HUES6 (cell line): ENCODE measurements at regions not wholly inside any gene's neighbourhood (a gene's known extent, or its start where the extent isn't known, plus 50 kb on each side); places are given as distances from the start of the nearest gene placed in this dataset.
"Not testable (repeated sequence)": the region's sequence is repeated elsewhere in the genome, so short reads cannot be mapped to it uniquely, and the experiment has no call there.

ENCODE experiments used
- H3K27ac ChIP-seq: 2 replicates; pipeline ENCODE4 v1.7.0; 2013; ENCODE audit warnings: low read depth, mild to moderate bottlenecking, low read length, inconsistent platforms
- H3K27me3 ChIP-seq: 2 replicates; pipeline ENCODE4 v1.6.1; 2013; ENCODE audit warnings: low read length; ENCODE audit not compliant: control insufficient read depth, insufficient read depth
- H3K36me3 ChIP-seq: 2 replicates; pipeline ENCODE4 v1.6.1; 2013; ENCODE audit warnings: low read length; ENCODE audit not compliant: control insufficient read depth, insufficient read depth
- H3K4me1 ChIP-seq: 2 replicates; pipeline ENCODE4 v1.6.1; 2013; ENCODE audit warnings: low read length; ENCODE audit not compliant: control insufficient read depth, insufficient read depth
- H3K4me3 ChIP-seq: 2 replicates; pipeline ENCODE4 v1.5.1; 2013; ENCODE audit warnings: low read depth, low read length
- H3K9ac ChIP-seq: one replicate; pipeline ENCODE4 v1.6.1; 2013; ENCODE audit warnings: mild to moderate bottlenecking, low read length
- H3K9me3 ChIP-seq: 2 replicates; pipeline ENCODE4 v1.6.1; 2013; ENCODE audit warnings: low read depth, low read length; ENCODE audit not compliant: control insufficient read depth, insufficient read depth

- H3K4me3 ChIP-seq, result no peak overlapping the region
- no peaks in the 10 kb centered on the region for H3K36me3 ChIP-seq
- H3K9ac ChIP-seq, result no peak overlapping the region
- H3K27ac ChIP-seq, result no peak overlapping the region
- no peaks in the 10 kb centered on the region for H3K27me3 ChIP-seq
- H3K4me1 ChIP-seq, result no peaks in the 10 kb centered on the region
- no peaks in the 10 kb centered on the region for H3K9me3 ChIP-seq
Observed at GRCh38 chr6:74510878-74511277, 695.0 kb downstream of the COL12A1 start.

DNA sequence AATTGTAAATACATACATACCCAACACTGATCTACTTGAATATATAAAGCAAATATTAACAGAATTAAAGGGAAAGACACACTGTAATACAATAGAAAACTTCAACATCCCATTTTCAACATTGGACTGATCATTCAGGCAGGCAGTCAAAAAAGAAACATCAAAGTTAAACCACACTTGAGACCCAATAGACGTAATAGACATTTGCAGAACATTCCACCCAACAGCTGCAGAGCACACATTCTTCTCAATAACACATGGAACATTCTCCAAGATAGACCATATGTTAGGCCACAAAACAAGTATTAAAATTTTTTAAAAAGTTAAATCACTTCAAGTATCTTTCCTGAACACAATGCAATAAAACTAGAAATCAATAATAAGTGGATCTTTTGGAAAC is 698.2 kb downstream of the COL12A1 start:
- H3K9ac ChIP-seq, result no peak overlapping the region
- no peaks in the 10 kb centered on the region for H3K9me3 ChIP-seq
- no peaks in the 10 kb centered on the region for H3K4me1 ChIP-seq
- H3K36me3 ChIP-seq, result no peaks in the 10 kb centered on the region
- no peaks in the 10 kb centered on the region for H3K27me3 ChIP-seq
- H3K4me3 ChIP-seq, result no peak overlapping the region
- no peak overlapping the region for H3K27ac ChIP-seq

DNA sequence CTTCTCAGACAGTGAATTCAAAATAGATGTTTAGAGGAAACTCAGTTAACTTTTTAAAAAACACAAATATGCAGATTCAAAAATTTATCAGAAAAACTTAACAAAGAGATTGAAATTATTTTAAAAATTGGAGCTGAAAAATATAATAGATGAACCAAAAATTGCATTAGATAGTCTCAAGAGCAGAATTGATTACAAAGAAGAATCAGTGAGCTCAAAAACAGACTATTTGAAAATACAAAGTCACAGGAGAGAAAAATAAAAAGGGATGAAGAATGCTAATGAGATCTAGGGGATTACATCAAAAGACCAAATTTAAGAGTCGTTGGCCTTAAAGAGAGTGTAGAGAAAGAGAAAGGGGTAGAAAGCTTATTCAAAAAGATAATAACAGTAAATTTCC is 700.5 kb downstream of the COL12A1 start:
- no peaks in the 10 kb centered on the region for H3K9me3 ChIP-seq
- no peaks in the 10 kb centered on the region for H3K27me3 ChIP-seq
- H3K27ac ChIP-seq, result no peak overlapping the region
- no peak overlapping the region for H3K4me3 ChIP-seq
- H3K36me3 ChIP-seq, result no peaks in the 10 kb centered on the region
- no peaks in the 10 kb centered on the region for H3K4me1 ChIP-seq
- H3K9ac ChIP-seq, result no peak overlapping the region

DNA sequence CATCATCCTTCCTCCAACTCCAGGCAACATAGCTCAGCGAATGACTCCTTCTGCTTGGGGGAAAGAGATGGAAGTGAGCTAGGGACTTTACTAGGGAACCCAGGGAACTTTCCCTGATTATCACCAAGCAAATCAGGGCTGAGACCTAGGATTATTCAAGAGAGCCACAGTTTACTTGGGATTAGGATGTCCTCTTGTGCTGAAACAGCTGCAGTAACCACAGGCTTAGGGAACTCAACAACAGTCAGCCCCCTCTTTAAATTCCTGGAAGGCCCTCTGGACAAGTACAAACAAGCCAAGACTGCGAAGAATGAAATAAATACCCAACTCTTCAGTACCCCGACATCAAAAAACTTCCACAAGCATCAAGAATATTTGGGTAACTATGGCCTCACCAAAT is 700.9 kb downstream of the COL12A1 start:
- no peak overlapping the region for H3K4me3 ChIP-seq
- no peaks in the 10 kb centered on the region for H3K27me3 ChIP-seq

DNA sequence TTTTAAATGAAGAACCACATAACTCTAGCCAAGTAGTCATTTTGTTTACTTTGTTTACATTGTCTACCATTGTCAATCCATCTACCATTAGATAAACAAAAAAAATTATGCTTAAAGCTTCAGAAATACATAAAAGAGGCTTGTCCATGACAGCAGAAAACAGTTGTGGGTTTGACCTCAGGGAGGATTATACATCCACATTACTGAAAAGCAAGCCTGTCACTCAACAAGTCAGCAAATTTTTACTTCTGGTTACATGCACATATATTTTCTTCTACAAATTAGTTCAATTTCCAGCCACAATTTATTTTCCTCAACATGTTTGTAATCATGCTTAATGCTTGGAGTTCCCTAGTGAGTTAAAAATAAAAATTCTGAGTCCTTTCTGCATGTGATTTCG is 713.3 kb downstream of the COL12A1 start:
- Histone ChIP-seq H3K9ac (no peak overlapping the region), H3K27me3 (no peaks in the 10 kb centered on the region), H3K36me3 (no peaks in the 10 kb centered on the region), H3K27ac (no peak overlapping the region), H3K9me3 (no peaks in the 10 kb centered on the region), H3K4me1 (no peaks in the 10 kb centered on the region), H3K4me3 (no peak overlapping the region)

More for the DNA sequence above, 700.9 kb downstream of the COL12A1 start:
- Histone ChIP-seq H3K4me1 (no peaks in the 10 kb centered on the region), H3K9ac (no peak overlapping the region), H3K27ac (no peak overlapping the region), H3K9me3 (no peaks in the 10 kb centered on the region), H3K36me3 (no peaks in the 10 kb centered on the region)

DNA sequence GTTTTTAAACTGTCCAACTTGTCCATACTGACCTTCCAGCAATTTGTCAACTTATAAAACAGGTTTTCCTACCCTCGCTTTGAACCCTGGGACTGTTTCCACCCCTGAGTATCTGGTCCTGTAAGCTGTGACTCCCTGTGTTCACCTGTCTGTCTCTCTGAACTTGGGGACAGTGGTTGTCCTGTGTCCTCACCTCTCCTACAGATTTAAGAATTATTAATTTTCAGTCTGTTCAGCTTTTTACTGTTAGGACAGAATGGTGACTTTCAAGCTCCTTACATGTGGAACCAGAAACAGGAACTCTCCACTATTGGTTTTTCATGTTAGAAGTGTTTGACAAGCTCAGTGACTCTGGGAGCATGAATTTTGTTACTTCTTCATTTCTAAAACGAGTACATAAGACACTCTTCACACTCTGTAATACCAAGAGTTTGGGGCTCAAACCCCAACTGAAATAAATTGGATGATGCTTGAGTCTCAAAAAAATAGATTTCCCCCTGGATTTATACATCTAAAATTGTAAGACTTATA is 713.9 kb downstream of the COL12A1 start:
- no peaks in the 10 kb centered on the region for H3K9me3 ChIP-seq

DNA sequence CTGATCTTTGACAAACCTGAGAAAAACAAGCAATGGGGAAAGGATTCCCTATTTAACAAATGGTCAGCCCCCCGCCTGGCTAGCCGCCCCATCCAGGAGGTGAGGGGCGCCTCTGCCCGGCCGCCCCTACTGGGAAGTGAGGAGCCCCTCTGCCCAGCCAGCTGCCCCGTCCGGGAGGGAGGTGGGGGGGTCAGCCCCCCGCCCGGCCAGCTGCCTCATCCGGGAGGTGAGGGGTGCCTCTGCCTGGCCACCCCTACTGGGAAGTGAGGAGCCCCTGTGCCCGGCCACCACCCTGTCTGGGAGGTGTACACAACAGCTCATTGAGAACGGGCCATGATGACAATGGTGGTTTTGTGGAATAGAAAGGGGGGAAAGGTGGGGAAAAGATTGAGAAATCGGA is 717.1 kb downstream of the COL12A1 start:
- not testable (repeated sequence) for H3K36me3 ChIP-seq, H3K27ac ChIP-seq, H3K9me3 ChIP-seq, H3K27me3 ChIP-seq, H3K4me1 ChIP-seq, H3K9ac ChIP-seq, H3K4me3 ChIP-seq

More for the DNA sequence above, 713.9 kb downstream of the COL12A1 start:
- no peak overlapping the region for H3K4me3 ChIP-seq
- H3K27me3 ChIP-seq, result no peaks in the 10 kb centered on the region
- H3K27ac ChIP-seq, result no peak overlapping the region
- H3K36me3 ChIP-seq, result no peaks in the 10 kb centered on the region
- no peak overlapping the region for H3K9ac ChIP-seq
- no peaks in the 10 kb centered on the region for H3K4me1 ChIP-seq

GRCh38 chr6:74482180-74482579 is 723.7 kb downstream of the COL12A1 start:
- Histone ChIP-seq H3K4me3 (no peak overlapping the region), H3K27ac (no peak overlapping the region), H3K27me3 (no peaks in the 10 kb centered on the region), H3K36me3 (no peaks in the 10 kb centered on the region), H3K9ac (no peak overlapping the region), H3K4me1 (no peaks in the 10 kb centered on the region), H3K9me3 (no peaks in the 10 kb centered on the region)

- Histone ChIP-seq H3K4me3 (no peak overlapping the region), H3K36me3 (no peaks in the 10 kb centered on the region), H3K9ac (no peak overlapping the region), H3K4me1 (no peaks in the 10 kb centered on the region), H3K27me3 (no peaks in the 10 kb centered on the region), H3K9me3 (no peaks in the 10 kb centered on the region), H3K27ac (no peak overlapping the region)
Observed at GRCh38 chr6:74480561-74480960, 725.3 kb downstream of the COL12A1 start.

- H3K4me3 ChIP-seq, result no peak overlapping the region
- H3K9me3 ChIP-seq, result no peaks in the 10 kb centered on the region
- H3K9ac ChIP-seq, result no peak overlapping the region
- H3K36me3 ChIP-seq, result no peaks in the 10 kb centered on the region
- no peak overlapping the region for H3K27ac ChIP-seq
- no peaks in the 10 kb centered on the region for H3K4me1 ChIP-seq
- no peaks in the 10 kb centered on the region for H3K27me3 ChIP-seq
Observed at GRCh38 chr6:74479960-74480359, 725.9 kb downstream of the COL12A1 start.

DNA sequence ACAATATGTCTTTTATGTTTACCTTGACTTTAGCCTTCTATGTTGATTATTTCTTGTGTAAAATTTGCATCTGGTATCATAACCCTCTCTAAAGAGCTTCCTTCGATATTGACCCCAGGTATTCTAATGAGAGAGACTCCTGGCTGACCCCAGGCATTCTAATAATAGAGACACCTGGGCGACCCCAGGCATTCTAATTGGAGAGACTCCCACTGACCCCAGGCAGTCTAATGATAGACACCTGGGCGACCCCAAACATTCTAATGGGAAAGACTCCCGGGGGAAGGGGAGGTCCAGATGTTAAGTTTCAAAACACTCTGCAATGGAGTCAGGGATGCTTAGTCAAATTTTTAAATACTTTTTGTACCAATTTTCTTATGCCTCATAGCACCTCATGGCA is 726.4 kb downstream of the COL12A1 start:
- H3K36me3 ChIP-seq, result no peaks in the 10 kb centered on the region
- H3K9me3 ChIP-seq, result no peaks in the 10 kb centered on the region
- H3K4me1 ChIP-seq, result no peaks in the 10 kb centered on the region
- H3K4me3 ChIP-seq, result no peak overlapping the region
- no peaks in the 10 kb centered on the region for H3K27me3 ChIP-seq
- no peak overlapping the region for H3K9ac ChIP-seq
- no peak overlapping the region for H3K27ac ChIP-seq

GRCh38 chr6:74474046-74474445 is 731.8 kb downstream of the COL12A1 start:
- not testable (repeated sequence) for H3K27me3 ChIP-seq, H3K4me3 ChIP-seq, H3K4me1 ChIP-seq, H3K9me3 ChIP-seq, H3K36me3 ChIP-seq, H3K27ac ChIP-seq, H3K9ac ChIP-seq
